GM12873 (cell line): ENCODE measurements at regions not wholly inside any gene's neighbourhood (a gene's known extent, or its start where the extent isn't known, plus 50 kb on each side); places are given as distances from the start of the nearest gene placed in this dataset.

ENCODE experiments used
- CTCF ChIP-seq: IDR thresholded peaks from 2 replicates; pipeline ENCODE4 v1.5.1; 2012; ENCODE audit warnings: low read depth, mild to moderate bottlenecking, moderate library complexity, low read length, control low read depth; ENCODE audit not compliant: insufficient read depth; ENCODE audit errors: missing control alignments

DNA sequence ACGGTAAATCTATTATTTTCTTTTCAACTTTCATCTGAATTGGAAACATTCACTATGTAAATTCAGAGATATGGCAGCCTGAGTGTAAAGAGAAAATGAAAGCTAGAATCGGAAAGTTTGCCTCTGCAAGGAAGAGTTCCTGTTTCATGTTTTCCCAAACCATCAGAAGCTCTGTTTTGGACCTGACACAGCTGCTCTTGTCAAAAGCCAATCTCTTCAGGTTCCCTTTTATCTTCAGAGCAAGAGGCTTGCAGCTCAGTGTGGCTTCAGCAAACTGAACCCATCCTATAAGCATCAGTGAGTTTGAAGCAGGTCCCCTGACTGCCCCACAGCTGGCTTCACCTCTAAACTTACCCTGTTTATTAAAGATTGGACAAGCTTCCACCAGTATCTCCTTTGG lies 1099.7 kb downstream of the DTWD2 start:
- TF ChIP-seq CTCF: no peak

DNA sequence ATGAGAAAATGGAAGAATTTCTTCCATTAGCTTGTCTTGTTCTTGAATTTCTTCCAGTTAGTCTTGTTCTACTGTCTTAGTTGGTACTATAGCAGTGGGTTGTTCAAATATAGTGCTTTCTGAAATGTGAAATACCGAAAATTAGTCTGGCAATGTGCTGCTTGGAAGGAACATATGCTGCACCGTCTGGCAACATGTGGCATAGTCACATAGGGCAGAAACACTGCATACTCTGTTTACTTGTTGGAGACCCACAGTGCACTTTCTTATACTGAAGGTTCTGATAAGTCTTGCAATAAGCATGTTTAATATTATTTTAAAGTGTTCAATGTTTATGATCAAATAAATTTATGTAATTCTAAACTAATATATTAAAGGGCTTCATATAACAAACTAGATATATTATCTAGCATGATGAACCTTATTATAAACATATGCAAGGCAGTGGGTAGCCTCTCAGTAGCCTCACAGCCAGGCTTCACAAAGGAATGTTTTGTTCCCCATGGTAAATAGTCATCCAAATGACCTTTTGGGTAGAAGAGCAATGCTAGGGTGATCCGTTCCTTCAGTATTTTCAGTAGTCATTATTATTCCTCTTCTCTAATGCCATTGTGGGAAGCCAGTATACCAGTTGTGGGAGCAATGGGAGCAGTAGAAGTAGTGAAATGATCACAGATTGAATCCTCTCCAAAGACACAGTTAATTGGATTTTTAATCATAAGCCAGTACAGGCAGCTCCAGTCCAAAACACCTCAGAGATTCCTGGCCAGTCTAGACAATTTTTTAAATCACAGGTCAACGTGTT lies 1106.7 kb downstream of the DTWD2 start:
- TF ChIP-seq CTCF: no peak

- no peak for TF ChIP-seq CTCF
These were observed 1107.4 kb downstream of the DTWD2 start for GRCh38 chr5:117880932-117881331.

DNA sequence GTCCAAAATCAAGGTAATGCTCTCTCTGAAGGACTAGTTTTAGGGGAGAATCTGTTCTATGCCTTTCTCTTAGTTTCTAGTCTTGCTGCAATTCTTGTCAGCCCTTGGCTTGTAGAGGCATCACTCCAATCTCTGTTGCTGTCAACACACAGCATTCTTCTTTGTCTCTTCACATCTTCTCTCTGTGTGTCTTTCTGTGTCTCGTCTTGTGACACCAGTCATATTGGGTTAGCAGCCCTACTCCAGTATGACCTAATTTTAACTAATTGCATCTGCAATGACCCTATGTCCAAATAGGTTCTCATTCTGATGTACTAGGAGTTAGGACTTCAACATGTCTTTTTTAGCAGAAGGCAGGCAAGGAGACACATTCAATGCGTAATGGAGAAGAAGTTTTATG lies 1110.6 kb downstream of the DTWD2 start:
- no peak for TF ChIP-seq CTCF

GRCh38 chr5:117872798-117873368 lies 1115.5 kb downstream of the DTWD2 start:
- no peak for TF ChIP-seq CTCF

DNA sequence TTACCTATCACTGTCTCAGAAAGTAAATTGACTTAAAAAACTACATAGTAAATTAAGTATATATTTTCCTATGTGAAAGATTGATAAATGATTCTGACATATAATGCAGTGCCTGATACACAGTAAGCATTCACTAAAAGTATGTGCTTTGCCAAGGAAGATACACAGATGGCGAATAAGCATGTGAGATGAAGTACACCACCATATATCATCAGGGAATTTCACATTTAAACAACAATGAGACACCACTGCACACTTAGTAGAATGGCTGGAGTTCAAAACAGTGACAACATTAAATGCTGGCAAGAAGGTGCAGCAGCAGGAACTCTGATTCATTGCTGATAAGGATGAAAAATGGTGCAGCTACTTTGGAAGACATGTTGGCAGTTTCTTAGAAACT lies 1118.8 kb downstream of the DTWD2 start:
- no peak for TF ChIP-seq CTCF

- TF ChIP-seq CTCF: no peak
These were observed 1124.6 kb downstream of the DTWD2 start for GRCh38 chr5:117863586-117864296.
